GM21825 (cell line): ENCODE measurements at regions not wholly inside any gene's neighbourhood (a gene's known extent, or its start where the extent isn't known, plus 50 kb on each side); places are given as distances from the start of the nearest gene placed in this dataset.

Experiments
- ATAC-seq: cut with Tn5 transposase; IDR thresholded peaks from one replicate; pipeline ENCODE4 v1.9.1; 2021; ENCODE audit warnings: mild to moderate bottlenecking, moderate library complexity; ENCODE audit not compliant: unreplicated experiment

DNA sequence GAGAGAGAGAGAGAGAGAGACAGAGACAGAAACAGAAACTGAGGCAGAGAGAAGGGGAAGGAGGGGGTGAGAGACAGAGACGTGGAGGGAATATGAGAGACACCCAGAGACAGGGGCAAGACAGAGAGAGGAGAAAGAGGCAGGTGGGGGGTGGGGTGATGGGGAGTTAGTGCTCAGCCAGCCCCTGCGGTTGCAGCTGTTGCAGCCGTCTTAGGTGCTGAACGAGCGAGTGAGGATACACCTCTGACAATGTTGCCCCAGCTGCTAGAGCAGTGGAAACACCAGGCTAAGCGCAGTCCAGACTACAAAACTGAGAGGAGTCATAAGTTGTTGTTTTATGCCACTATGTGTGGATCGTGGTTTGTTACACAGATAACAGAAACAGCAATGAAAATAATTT, 328.2 kb upstream of the SHH start:
- ATAC-seq = no peak

DNA sequence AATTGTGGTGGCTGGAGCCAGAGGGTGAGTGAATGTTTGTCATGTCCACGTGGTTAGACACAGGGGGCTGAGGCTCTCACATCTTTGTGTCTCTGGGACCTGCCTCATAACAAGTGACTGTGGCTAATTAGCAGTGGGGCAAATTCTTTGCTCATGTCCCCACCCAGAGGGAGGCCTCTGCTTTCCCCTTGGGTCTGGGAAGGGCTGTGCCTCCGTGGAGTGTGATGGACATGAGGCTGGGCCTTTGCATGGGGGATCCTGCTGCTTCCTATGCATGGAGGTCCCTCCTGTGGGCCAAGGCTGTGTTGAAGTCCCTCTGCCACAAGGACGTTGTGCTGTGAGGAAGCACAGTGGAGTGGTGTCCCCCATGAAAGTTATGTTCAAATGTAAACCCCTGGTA, 327.4 kb upstream of the SHH start:
- ATAC-seq = no peak

GRCh38 chr7:156139112-156139511, 326.8 kb upstream of the SHH start:
- ATAC-seq = no peak

DNA sequence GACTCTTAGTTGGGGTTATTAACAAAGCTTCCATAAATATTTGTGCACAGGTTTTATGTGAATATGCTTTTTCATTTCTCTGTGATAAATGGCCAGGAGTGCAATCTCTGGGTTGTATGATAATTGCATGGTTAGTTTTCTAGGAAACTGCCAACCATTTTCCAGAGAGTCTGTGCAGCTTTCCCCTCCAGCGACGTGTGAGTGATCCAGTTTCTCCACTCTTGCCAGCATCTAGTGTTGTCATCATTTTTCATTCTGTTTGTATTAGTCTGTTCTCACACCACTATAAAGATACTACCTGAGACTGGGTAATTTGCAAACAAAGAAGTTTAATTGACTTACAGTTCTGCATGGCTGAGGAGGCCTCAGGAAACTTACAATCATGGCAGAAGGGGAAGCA, 319.6 kb upstream of the SHH start:
- no peak for ATAC-seq

DNA sequence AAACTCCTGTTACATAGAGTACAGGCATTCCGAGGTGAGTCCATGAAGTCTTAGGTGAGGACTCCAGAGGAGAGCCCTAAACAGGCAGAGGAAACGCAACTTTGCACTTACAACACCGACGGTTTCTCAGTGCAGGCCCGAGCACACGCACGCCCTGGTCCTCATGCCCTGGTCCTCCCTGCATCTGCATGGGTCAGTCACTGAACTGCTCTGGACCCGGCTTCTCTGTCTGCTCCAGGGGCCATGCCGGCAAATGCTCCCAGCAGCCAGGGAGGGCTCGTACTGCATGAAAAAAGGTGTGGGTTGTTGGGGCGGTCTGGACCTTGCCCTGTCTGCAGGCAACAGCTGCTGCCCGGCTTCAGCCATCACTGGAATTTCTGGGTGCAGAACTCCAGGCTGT, 317.3 kb upstream of the SHH start:
- no peak for ATAC-seq

- ATAC-seq = no peak
These were observed 316.2 kb upstream of the SHH start for GRCh38 chr7:156128496-156128895.

DNA sequence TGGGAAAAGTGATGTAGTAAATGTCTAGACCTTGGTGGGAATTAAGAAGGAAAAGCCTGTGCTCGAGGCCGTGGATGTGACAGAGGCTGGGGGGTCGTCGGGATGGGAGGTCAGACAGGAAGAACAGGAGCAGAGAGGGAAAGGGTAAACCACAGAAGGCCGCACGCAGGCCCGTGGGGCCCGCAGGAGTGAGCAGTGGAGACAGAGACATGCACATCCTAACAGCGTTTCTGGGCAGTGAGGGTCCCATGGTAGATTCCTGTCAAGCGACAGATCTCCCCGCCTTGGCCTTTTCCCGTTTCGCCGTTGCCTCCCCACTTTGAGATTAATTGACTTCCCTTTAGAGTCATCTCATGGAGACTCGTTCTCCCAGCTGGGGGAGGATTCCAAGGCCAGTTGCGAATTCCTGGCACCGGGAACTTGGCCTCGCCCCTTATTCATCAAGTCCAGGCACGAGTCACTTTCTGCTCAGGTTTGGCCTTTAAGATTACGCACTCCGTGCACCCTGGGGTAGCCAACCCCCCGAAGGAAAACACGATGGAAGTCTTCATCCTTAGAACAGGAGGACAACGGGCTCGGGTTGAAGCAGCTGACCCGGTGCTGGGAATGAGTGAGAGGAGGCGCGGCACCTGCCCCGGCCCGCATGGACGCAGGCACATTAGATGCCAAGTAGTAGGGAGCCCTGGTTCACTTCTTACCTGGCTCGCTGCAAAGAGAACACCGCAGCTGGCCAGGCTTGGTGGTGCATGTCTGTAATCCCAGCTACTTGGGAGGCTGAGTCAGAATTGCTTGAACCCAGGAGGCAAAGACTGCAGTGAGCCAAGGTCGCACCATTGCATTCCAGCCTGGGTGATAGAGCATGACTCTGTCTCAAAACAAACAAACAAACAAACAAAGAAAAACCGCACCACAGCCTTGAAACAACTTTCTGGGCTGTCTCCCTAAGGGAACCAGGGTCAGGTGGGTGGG, 315.2 kb upstream of the SHH start:
- ATAC-seq = no peak

- no peak for ATAC-seq
These were observed 313.8 kb upstream of the SHH start for GRCh38 chr7:156125841-156126730.

DNA sequence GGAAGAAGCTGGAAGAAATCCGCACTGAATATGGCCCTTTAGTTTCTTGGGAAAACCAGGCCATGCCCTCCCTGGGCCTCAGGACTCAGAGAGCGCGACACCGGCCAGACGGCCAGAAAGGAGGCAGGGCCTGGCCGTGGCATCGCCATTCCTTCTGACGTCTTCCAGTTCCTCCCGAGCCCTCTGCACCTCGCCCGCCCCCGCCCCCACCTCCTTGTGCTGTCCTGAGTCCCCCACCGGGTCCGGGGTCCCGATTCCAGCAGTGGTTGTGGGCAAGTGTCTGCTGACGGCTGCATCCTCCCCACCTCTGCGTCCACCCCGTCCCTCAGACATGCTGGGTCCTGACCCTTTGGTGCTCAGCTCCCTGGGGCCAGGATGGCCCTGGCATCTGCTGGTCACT, 312.1 kb upstream of the SHH start:
- ATAC-seq = no peak

- ATAC-seq = no peak
These were observed 311.1 kb upstream of the SHH start for GRCh38 chr7:156123362-156123761.

DNA sequence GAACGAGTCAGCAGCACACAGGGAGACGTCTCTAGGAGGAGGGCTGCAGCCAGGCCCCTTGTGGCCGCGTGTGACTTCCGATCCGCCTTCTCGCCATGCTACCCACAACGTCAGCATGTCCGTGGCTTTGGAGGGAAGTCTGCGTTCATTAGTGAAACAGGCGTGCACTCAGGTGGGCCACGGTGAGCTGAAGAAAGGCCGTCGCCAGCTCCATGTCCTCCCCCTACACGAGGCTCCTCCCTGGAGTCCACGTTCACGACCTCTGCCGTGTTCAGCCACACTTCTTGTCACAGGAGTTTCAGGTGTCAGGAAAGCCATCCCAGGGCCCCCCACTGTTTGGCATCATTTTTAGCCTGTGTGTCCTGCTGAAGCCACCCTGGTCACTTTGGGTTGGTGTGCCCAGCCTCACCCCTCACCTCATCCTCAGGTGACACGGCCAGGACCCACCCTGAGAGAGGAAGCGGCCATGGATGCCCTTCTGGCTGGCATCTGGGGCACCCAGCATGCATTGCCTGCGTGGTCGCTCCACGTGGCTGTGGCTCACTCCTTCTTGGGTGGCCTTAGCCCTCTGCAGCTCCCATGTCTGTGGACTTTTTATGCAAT, 310.6 kb upstream of the SHH start:
- ATAC-seq = no peak

- ATAC-seq = no peak
These were observed 309.7 kb upstream of the SHH start for GRCh38 chr7:156121956-156122355.

GRCh38 chr7:156121434-156121833, 309.2 kb upstream of the SHH start:
- ATAC-seq = no peak

DNA sequence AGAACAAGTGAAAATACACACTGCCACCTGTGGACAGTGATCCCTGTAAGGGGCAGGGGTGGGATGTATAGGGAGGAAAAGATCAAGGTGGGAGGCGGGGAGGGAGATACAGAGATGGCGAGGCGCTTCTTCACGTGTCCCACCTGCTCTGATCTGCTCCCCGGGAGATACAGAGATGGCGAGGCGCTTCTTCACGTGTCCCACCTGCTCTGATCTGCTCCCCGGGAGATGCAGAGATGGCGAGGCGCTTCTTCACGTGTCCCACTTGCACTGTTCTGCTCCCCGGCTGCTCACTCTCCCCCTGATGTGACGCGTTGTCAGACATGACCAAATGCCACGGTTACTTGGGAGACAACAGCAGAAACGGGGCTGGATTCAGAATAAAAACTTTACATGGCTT, 308.3 kb upstream of the SHH start:
- ATAC-seq = no peak

- no peak for ATAC-seq
These were observed 307.5 kb upstream of the SHH start for GRCh38 chr7:156119771-156120170.

DNA sequence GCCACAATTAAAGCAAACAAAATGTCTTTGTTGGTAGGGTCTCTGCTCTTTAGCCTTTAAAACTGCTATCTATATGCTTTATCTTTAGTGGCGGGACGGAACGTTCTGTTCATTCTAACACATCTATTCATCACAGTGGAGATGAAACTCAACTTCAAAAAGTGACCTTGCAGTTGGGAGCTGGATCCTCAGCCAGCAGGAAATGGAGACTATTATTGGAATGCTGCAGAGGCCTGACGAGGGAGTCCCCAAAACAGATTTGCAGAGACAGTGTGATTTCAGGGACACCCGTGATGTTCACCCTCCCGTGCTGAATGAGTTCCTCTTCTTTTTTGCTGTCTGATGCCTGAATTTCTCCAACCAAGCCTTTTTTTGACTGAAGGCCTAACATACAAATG, 306.0 kb upstream of the SHH start:
- ATAC-seq = no peak

- ATAC-seq = no peak
These were observed 305.4 kb upstream of the SHH start for GRCh38 chr7:156117542-156118247.

GRCh38 chr7:156116514-156117215, 304.4 kb upstream of the SHH start:
- ATAC-seq = no peak

DNA sequence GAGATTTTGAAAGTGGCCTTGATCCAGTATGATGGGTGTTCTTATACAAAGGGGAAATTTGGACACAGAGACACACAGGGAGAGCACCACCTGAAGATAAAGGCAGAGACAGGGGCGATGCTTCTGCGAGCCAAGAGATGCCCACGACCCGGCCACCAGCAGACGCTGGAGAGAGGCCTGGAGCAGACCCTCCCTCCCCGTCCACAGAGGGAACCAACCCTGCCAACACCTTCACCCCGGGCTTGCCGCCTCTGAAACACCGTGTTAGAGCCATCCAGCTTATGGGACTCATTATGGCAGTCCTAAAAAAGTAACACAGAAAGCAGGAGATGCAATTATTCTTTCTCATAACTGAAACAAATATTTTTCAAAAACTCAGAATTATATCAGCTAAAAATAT, 303.3 kb upstream of the SHH start:
- ATAC-seq = no peak

GRCh38 chr7:156113731-156114130, 301.5 kb upstream of the SHH start:
- ATAC-seq = no peak
